ENCODE measurements at regions not wholly inside any gene's neighbourhood (a gene's known extent, or its start where the extent isn't known, plus 50 kb on each side); places are given as distances from the start of the nearest gene placed in this dataset.

DNA sequence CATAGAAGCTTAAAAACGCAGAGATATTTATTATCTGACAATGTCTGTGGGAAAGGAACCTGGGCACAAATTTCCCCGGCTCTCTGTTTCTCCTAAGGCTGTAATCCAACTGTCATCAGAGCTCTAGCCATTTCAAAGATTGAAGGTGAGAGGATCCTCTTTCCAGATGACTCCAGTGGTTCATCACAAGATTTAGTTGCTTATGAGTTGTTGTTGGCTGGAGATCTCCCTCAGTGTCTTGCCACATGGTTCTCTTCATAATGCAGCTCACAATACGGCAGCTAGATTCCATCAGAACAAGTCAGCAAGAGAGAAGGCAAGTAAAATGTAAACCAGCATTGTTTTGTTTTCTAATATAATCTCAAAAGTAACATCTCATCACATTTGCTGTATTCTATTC lies 369.4 kb downstream of the GASK1B start:
- Histone ChIP-seq H2AFZ (no peak overlapping the region), H3K9me2 (ENCODE audit: insufficient read depth) (no peaks in the 10 kb centered on the region), H3F3A (replicated peaks; ENCODE audit: low read depth) (no peaks in the 10 kb centered on the region), H3K4me2 (no peak overlapping the region), H4K20me1 (replicated peaks; ENCODE audit: insufficient read depth) (no peaks in the 10 kb centered on the region), H3K4me3 (no peak overlapping the region), H3K27ac (ENCODE audit: low read depth) (no peak overlapping the region), H3K27me3 (ENCODE audit: insufficient read depth) (no peaks in the 10 kb centered on the region), H3K36me3 (ENCODE audit: insufficient read depth) (no peaks in the 10 kb centered on the region), H3K4me1 (ENCODE audit: insufficient read depth) (no peaks in the 10 kb centered on the region), H3K79me2 (replicated peaks; ENCODE audit: insufficient read depth) (no peaks in the 10 kb centered on the region)
- ATAC-seq (no peak), DNase-seq (ENCODE audit: low spot score) (no peak)
- H3K27me3 Mint-ChIP-seq (ENCODE audit: insufficient read depth, low read depth, poor library complexity), result no peaks in the 10 kb centered on the region
- no peaks in the 10 kb centered on the region for H3K9me3 Mint-ChIP-seq
- TF ChIP-seq NANOG (IDR thresholded peaks at IDR 0.05; ENCODE audit: borderline replicate concordance) (no peak), JUNB (IDR thresholded peaks at IDR 0.05; ENCODE audit: unreplicated experiment) (no peak), STAT1 (IDR thresholded peaks at IDR 0.05; ENCODE audit: unreplicated experiment) (no peak), ZNF114 (CRISPR knock-in tag; IDR thresholded peaks at IDR 0.05) (no peak), CREB1 (CRISPR knock-in tag; IDR thresholded peaks at IDR 0.05; ENCODE audit: low read depth) (no peak), ZNF331 (CRISPR knock-in tag; IDR thresholded peaks at IDR 0.05; ENCODE audit: low read depth) (no peak), EZH2 (IDR thresholded peaks at IDR 0.05; ENCODE audit: low read depth, unreplicated experiment) (no peak)
- TF ChIP-seq, protein P1, sequence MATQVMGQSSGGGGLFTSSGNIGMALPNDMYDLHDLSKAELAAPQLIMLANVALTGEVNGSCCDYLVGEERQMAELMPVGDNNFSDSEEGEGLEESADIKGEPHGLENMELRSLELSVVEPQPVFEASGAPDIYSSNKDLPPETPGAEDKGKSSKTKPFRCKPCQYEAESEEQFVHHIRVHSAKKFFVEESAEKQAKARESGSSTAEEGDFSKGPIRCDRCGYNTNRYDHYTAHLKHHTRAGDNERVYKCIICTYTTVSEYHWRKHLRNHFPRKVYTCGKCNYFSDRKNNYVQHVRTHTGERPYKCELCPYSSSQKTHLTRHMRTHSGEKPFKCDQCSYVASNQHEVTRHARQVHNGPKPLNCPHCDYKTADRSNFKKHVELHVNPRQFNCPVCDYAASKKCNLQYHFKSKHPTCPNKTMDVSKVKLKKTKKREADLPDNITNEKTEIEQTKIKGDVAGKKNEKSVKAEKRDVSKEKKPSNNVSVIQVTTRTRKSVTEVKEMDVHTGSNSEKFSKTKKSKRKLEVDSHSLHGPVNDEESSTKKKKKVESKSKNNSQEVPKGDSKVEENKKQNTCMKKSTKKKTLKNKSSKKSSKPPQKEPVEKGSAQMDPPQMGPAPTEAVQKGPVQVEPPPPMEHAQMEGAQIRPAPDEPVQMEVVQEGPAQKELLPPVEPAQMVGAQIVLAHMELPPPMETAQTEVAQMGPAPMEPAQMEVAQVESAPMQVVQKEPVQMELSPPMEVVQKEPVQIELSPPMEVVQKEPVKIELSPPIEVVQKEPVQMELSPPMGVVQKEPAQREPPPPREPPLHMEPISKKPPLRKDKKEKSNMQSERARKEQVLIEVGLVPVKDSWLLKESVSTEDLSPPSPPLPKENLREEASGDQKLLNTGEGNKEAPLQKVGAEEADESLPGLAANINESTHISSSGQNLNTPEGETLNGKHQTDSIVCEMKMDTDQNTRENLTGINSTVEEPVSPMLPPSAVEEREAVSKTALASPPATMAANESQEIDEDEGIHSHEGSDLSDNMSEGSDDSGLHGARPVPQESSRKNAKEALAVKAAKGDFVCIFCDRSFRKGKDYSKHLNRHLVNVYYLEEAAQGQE (IDR thresholded peaks at IDR 0.05; ENCODE audit: unreplicated experiment), result no peak
- TF ChIP-seq, protein P2, sequence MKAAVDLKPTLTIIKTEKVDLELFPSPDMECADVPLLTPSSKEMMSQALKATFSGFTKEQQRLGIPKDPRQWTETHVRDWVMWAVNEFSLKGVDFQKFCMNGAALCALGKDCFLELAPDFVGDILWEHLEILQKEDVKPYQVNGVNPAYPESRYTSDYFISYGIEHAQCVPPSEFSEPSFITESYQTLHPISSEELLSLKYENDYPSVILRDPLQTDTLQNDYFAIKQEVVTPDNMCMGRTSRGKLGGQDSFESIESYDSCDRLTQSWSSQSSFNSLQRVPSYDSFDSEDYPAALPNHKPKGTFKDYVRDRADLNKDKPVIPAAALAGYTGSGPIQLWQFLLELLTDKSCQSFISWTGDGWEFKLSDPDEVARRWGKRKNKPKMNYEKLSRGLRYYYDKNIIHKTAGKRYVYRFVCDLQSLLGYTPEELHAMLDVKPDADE (IDR thresholded peaks at IDR 0.05), result no peak
- TF ChIP-seq, protein P3, sequence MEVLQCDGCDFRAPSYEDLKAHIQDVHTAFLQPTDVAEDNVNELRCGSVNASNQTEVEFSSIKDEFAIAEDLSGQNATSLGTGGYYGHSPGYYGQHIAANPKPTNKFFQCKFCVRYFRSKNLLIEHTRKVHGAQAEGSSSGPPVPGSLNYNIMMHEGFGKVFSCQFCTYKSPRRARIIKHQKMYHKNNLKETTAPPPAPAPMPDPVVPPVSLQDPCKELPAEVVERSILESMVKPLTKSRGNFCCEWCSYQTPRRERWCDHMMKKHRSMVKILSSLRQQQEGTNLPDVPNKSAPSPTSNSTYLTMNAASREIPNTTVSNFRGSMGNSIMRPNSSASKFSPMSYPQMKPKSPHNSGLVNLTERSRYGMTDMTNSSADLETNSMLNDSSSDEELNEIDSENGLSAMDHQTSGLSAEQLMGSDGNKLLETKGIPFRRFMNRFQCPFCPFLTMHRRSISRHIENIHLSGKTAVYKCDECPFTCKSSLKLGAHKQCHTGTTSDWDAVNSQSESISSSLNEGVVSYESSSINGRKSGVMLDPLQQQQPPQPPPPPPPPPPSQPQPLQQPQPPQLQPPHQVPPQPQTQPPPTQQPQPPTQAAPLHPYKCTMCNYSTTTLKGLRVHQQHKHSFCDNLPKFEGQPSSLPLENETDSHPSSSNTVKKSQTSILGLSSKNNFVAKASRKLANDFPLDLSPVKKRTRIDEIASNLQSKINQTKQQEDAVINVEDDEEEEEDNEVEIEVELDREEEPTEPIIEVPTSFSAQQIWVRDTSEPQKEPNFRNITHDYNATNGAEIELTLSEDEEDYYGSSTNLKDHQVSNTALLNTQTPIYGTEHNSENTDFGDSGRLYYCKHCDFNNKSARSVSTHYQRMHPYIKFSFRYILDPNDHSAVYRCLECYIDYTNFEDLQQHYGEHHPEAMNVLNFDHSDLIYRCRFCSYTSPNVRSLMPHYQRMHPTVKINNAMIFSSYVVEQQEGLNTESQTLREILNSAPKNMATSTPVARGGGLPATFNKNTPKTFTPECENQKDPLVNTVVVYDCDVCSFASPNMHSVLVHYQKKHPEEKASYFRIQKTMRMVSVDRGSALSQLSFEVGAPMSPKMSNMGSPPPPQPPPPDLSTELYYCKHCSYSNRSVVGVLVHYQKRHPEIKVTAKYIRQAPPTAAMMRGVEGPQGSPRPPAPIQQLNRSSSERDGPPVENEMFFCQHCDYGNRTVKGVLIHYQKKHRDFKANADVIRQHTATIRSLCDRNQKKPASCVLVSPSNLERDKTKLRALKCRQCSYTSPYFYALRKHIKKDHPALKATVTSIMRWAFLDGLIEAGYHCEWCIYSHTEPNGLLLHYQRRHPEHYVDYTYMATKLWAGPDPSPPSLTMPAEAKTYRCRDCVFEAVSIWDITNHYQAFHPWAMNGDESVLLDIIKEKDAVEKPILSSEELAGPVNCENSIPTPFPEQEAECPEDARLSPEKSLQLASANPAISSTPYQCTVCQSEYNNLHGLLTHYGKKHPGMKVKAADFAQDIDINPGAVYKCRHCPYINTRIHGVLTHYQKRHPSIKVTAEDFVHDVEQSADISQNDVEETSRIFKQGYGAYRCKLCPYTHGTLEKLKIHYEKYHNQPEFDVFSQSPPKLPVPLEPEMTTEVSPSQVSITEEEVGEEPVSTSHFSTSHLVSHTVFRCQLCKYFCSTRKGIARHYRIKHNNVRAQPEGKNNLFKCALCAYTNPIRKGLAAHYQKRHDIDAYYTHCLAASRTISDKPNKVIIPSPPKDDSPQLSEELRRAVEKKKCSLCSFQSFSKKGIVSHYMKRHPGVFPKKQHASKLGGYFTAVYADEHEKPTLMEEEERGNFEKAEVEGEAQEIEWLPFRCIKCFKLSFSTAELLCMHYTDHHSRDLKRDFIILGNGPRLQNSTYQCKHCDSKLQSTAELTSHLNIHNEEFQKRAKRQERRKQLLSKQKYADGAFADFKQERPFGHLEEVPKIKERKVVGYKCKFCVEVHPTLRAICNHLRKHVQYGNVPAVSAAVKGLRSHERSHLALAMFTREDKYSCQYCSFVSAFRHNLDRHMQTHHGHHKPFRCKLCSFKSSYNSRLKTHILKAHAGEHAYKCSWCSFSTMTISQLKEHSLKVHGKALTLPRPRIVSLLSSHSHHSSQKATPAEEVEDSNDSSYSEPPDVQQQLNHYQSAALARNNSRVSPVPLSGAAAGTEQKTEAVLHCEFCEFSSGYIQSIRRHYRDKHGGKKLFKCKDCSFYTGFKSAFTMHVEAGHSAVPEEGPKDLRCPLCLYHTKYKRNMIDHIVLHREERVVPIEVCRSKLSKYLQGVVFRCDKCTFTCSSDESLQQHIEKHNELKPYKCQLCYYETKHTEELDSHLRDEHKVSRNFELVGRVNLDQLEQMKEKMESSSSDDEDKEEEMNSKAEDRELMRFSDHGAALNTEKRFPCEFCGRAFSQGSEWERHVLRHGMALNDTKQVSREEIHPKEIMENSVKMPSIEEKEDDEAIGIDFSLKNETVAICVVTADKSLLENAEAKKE (CRISPR knock-in tag; IDR thresholded peaks at IDR 0.05), result no peak
- no peaks in the 10 kb centered on the region for H3K4me1 Mint-ChIP-seq
- H3K36me3 Mint-ChIP-seq (ENCODE audit: low read depth), result no peaks in the 10 kb centered on the region
- H3K27ac Mint-ChIP-seq, result no peak overlapping the region
- no peak overlapping the region for H3K4me3 Mint-ChIP-seq
